ENCODE measurements at regions not wholly inside any gene's neighbourhood (a gene's known extent, or its start where the extent isn't known, plus 50 kb on each side); places are given as distances from the start of the nearest gene placed in this dataset.
"Not testable (repeated sequence)": the region's sequence is repeated elsewhere in the genome, so short reads cannot be mapped to it uniquely, and the experiment has no call there.

DNA sequence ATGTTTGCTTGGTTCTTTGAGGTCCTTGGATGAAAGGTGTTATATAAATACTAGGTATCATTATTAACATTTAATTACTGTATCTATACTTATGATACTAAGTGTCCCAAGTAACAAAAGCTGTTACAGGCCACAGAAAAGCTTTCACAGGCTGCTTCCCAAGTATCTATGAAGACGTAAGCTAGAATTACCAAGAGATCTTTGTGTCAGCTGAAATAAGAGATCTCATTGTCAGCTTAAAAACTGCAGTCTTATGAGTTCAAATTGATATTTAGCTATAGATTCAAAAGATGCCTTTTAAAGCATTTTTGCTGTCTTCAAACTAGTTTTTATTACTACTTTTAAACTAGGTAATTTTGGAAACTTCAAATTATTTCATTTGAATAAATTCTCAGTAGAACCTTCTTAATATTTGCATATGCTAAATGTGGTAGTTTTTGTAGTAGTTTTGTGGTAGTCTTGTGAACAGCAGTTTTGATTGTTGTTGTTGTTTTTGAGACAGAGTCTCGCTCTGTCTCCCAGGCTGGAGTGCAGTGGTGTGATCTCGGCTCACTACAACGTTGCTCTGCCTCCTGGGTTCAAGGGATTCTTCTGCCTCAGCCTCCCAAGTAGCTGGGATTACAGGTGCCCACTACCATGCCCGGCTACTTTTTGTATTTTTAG lies 170.0 kb upstream of the RPL34 start:
- Mint-ChIP-seq H3K27me3 (no peaks in the 10 kb centered on the region), H3K36me3 (no peaks in the 10 kb centered on the region), H3K4me3 (no peak overlapping the region), H3K27ac (no peak overlapping the region), H3K4me1 (no peaks in the 10 kb centered on the region), H3K9me3 (no peaks in the 10 kb centered on the region)
- ATAC-seq = no peak

DNA sequence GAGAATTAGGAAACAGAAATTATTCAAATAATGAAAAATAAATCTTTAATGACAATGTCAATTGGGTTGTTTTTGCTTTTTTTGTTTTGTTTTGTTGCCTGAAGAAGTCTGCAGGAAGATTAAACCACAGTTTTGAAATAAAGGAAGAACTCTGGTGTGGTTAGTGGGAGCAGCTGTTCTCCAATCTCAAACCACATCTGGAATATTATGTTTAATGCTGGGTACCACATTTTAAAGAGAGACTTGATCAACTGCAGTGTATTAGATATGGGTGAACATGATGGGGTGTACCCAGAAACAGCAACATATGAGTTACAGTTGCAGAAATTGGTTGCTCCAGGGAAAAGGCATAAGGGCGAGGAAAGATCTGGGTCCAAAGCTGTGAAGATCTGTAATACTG lies 171.2 kb upstream of the RPL34 start:
- Mint-ChIP-seq H3K36me3 (no peaks in the 10 kb centered on the region), H3K27ac (no peak overlapping the region), H3K4me1 (no peaks in the 10 kb centered on the region), H3K9me3 (no peaks in the 10 kb centered on the region), H3K27me3 (no peaks in the 10 kb centered on the region), H3K4me3 (no peak overlapping the region)
- no peak for ATAC-seq

DNA sequence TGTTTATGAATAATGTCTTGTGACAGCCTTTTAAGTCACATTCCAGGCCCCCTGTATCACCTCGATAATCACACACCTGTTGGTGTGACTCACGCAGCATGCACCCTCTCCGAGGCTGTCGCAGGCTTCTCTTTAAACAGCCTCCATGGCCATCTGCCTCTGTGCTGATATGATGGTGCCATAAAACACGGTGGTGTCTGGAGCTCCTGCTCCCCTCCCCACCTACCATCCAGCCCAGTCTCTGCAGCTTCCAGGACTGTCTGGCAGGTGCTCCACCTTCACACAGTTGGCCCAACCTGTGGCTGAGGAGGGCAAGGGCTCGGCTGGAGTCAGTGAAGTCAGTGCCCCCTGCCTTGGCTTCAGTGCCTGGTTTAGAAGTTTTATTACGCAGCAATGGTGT lies 173.8 kb upstream of the RPL34 start:
- H3K4me1 Mint-ChIP-seq = no peaks in the 10 kb centered on the region
- H3K9me3 Mint-ChIP-seq = no peaks in the 10 kb centered on the region
- H3K27ac Mint-ChIP-seq = no peak overlapping the region
- peak; percentile 45 for ATAC-seq
- no peak overlapping the region for H3K4me3 Mint-ChIP-seq
- no peaks in the 10 kb centered on the region for H3K36me3 Mint-ChIP-seq
- no peaks in the 10 kb centered on the region for H3K27me3 Mint-ChIP-seq

DNA sequence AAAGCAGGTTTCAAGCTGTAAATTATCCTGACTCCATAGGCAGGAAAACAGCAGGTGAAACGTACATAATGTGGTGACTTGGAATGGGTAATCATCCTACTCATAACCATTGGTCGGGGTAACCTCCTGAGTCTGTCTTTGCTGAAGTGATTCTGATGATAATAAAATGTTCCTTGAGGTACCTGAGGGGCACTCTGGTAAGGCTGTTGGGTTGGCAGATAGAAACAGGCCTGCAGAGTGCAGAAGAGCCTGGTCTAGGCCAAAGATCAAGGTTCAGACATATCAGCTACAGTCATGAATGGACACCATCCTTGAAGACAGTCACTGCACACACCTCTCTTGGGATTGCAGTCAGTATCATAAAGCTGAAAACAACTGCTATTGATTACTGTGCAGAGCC lies 174.7 kb upstream of the RPL34 start:
- Mint-ChIP-seq H3K9me3 (no peaks in the 10 kb centered on the region), H3K4me1 (no peaks in the 10 kb centered on the region), H3K4me3 (no peak overlapping the region), H3K27me3 (no peaks in the 10 kb centered on the region), H3K36me3 (no peaks in the 10 kb centered on the region), H3K27ac (no peak overlapping the region)
- ATAC-seq = no peak

DNA sequence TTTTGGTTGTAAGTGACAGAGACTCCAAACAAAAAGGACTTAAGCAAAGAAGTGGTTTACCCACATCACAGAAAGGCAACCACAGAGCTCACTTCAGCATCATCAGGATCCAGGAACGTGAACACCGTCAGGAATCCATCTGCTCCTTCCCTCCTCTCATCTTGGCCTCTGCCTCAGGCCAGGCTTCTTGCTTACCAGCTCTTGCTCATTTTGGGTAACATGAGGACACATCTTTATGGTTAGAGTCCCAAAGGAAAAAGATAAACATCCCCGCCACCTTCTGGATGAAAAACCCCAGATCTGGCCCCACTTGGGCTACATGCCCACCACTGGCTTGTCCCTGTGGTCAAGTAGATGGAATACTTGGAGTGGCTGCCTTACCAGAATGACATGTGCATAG lies 176.8 kb upstream of the RPL34 start:
- Mint-ChIP-seq H3K36me3 (no peaks in the 10 kb centered on the region), H3K27ac (no peak overlapping the region), H3K4me3 (no peak overlapping the region), H3K9me3 (peaks cover 1% of the 10 kb centered on the region), H3K4me1 (no peaks in the 10 kb centered on the region), H3K27me3 (no peaks in the 10 kb centered on the region)
- no peak for ATAC-seq

DNA sequence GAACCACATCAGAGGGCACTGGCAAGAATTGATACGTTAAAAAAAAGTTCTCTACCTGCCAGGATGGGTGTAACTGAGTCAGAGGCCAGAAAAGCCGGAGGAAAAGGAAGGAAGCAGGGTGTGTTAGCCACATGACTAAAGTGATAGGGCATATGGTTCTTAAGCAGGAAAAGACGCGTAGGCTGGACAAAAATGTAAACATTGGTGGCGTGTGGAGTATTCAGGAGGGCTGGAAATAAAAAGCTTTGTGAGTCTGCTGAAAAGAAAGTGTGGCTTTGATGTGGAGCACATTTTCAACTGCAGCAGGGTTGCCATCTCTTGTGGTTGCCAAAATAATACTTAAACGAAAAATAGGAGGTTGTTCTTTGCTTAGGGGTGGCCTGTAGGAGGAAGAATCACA lies 186.5 kb upstream of the RPL34 start:
- peaks cover 10% of the 10 kb centered on the region for H3K9me3 Mint-ChIP-seq
- no peaks in the 10 kb centered on the region for H3K27me3 Mint-ChIP-seq
- no peak overlapping the region for H3K4me3 Mint-ChIP-seq
- no peaks in the 10 kb centered on the region for H3K4me1 Mint-ChIP-seq
- no peaks in the 10 kb centered on the region for H3K36me3 Mint-ChIP-seq
- no peak for ATAC-seq
- no peak overlapping the region for H3K27ac Mint-ChIP-seq

DNA sequence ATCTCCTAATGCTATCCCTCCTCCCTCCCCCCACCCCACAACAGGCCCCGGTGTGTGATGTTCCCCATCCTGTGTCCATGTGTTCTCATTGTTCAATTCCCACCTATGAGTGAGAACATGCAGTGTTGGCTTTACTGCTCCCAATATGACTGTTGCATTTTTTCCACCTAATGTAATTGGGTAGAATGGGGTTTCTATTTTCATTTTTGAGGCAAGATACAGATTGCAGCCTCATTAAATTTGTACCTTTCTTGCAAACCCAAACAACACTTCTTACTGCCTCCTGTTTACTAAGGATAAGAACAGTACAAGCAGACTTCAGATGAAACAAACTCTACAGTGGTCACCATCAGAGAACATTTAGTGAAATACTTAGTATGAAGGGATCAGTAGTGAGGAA lies 187.0 kb upstream of the RPL34 start:
- H3K27ac Mint-ChIP-seq, H3K27me3 Mint-ChIP-seq, H3K4me1 Mint-ChIP-seq, H3K9me3 Mint-ChIP-seq, H3K4me3 Mint-ChIP-seq, ATAC-seq, H3K36me3 Mint-ChIP-seq: not testable (repeated sequence)

DNA sequence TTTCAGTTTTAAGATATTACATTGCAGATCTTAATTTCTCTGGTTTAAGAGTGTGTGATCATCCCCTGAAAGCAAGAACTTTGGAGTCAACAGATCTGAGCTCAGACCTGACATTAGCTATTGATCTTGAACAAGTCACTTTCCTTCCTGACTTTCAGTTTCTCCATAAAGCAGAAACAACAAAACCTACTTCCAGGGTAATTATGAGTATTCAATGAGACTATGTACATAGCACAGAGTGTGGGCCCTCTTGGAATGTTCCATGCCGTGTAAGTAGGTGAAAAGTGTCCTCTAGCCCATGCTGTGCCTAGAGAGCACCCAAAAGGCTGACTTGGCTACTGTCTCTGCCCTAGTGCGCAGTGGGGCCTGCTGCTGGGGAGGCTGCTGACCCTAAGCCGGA lies 188.0 kb upstream of the RPL34 start:
- peaks cover 5% of the 10 kb centered on the region for H3K9me3 Mint-ChIP-seq
- no peaks in the 10 kb centered on the region for H3K27me3 Mint-ChIP-seq
- no peaks in the 10 kb centered on the region for H3K36me3 Mint-ChIP-seq
- no peak for ATAC-seq
- no peaks in the 10 kb centered on the region for H3K4me1 Mint-ChIP-seq
- no peak overlapping the region for H3K27ac Mint-ChIP-seq
- no peak overlapping the region for H3K4me3 Mint-ChIP-seq

DNA sequence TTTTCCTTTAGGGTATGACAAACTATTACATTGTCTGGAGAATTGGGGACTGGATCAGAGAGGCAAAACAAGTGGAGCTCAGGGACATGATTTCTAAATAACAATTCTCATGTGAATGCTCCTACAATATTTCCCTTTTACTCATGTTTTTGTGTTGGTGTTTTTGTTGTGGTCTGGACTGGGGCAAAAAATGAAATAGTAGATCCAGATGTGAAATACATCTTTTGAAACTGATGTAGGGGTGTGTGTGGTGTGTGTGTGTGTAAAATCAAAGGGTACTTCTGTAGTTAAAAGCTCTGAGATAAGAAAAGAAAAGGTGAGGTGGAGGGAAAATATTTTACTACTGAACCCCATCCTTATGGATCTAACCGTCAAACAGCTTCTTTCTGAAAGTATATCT lies 188.4 kb upstream of the RPL34 start:
- Mint-ChIP-seq H3K27me3 (no peaks in the 10 kb centered on the region), H3K4me1 (no peaks in the 10 kb centered on the region), H3K4me3 (no peak overlapping the region), H3K9me3 (peaks cover 2% of the 10 kb centered on the region), H3K36me3 (no peaks in the 10 kb centered on the region), H3K27ac (no peak overlapping the region)
- ATAC-seq = no peak

DNA sequence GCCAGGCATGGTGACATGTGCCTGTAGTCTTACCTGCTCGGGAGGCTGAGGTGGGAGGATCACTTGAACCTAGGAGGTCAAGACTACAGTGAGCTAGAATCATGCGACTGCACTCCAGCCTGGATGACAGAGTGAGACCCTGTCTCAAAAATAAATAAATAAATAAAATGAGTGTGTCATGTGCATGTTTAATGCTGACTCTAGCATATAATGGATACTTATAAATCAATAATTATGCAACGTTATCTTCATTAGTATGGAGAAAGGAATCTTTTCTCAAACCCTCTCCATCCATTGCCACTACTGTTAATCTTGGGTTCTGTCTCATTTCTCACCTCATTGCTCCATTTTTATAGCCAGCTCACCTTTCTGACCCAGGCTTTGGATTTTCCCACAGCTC lies 189.5 kb upstream of the RPL34 start:
- no peak for ATAC-seq
- Mint-ChIP-seq H3K4me3 (no peak overlapping the region), H3K27me3 (no peaks in the 10 kb centered on the region)

DNA sequence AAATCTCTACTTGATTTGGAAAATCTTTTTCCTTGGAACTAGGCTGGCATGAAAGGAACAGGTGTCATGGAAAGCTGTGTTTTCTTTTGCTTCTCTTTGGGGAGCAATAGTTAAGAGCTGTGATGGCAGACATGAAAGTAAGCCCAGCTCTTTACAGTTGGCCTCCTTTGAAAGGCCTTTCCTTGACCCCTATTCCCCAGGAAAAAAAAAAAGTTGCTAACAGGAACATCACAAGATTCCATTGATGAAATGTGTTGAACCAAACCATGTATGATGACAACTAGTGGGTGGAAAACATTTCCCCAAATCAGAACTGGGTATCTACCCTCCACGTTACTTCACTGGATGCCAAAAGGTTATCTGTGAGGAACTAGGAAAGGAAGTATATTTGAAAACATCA lies 190.7 kb upstream of the RPL34 start:
- Mint-ChIP-seq H3K36me3 (no peaks in the 10 kb centered on the region), H3K27ac (no peak overlapping the region), H3K27me3 (no peaks in the 10 kb centered on the region), H3K4me1 (no peaks in the 10 kb centered on the region), H3K9me3 (peaks cover 2% of the 10 kb centered on the region), H3K4me3 (no peak overlapping the region)
- no peak for ATAC-seq

More for the DNA sequence above, 189.5 kb upstream of the RPL34 start:
- Mint-ChIP-seq H3K9me3 (peaks cover 2% of the 10 kb centered on the region), H3K36me3 (no peaks in the 10 kb centered on the region), H3K4me1 (no peaks in the 10 kb centered on the region), H3K27ac (no peak overlapping the region)

DNA sequence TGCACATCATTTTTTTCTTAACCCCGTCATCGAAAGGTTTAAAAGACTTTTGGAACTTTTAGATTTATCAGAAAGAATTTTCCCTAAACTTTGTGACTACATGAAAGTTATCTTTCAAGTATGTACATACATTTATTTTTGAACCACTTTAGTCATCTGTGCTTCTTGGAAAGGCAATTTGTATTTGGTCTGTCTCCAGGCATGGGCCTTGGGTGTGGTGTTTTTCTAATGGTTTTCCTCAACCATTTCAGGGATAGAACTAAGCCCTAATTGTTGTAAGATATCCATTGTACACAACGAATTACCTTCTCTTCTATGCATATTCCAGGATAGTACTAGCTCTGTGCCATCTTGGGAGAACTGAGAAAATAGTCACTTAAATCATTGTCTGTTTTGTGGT lies 191.5 kb upstream of the RPL34 start:
- Mint-ChIP-seq H3K27me3 (no peaks in the 10 kb centered on the region), H3K36me3 (no peaks in the 10 kb centered on the region), H3K4me3 (no peak overlapping the region), H3K4me1 (no peaks in the 10 kb centered on the region), H3K27ac (no peak overlapping the region), H3K9me3 (peaks cover 2% of the 10 kb centered on the region)
- no peak for ATAC-seq

DNA sequence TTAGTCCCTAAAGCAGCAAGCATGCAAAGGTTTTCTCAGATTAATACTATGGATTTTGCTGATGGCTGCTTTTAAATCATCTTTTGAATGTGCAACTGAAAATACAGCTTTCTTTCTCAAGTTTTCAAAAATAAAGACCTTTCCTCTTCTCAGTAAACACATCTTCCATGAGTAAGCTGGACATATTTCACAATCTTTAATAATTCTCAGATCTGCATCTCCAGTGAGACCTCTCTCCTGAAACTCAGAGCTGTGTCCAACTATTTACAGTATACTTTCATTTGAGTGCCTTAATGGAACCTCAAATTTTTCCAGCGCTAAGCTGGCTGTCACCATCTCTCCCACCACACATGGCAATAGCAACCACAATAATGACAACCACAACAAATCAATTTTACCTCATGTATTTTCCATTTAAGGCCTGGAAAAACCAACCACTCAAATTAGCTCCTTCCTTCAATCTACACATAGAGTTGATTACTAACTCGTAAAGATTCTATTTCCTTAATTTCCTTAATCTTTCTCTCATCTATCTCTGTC lies 192.4 kb upstream of the RPL34 start:
- ATAC-seq = no peak
- peaks cover 5% of the 10 kb centered on the region for H3K9me3 Mint-ChIP-seq
- no peaks in the 10 kb centered on the region for H3K36me3 Mint-ChIP-seq
- no peaks in the 10 kb centered on the region for H3K27me3 Mint-ChIP-seq
- no peaks in the 10 kb centered on the region for H3K4me1 Mint-ChIP-seq
- H3K27ac Mint-ChIP-seq = no peak overlapping the region
- H3K4me3 Mint-ChIP-seq = no peak overlapping the region

DNA sequence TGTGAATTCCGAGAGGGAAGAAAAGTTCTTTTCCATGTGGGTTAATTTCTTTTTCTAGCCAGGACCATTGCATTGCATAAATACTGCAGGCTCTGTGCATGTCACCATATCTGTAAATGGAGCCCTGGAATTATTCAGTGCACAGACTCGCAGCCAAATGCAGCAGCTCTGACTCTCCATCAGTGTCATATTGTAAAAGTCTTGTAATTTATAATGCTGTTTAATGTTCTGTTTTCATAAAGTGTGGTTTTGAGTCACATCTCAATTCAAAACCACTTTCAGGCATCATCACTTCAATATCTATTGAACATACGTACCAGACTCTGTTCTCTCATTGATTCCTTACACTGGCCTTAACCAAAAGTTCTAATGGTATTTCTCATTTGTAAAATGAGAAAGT lies 193.9 kb upstream of the RPL34 start:
- H3K36me3 Mint-ChIP-seq = no peaks in the 10 kb centered on the region
- no peak overlapping the region for H3K4me3 Mint-ChIP-seq
- H3K27ac Mint-ChIP-seq = no peak overlapping the region
- H3K9me3 Mint-ChIP-seq = peaks cover 9% of the 10 kb centered on the region
- no peaks in the 10 kb centered on the region for H3K4me1 Mint-ChIP-seq
- H3K27me3 Mint-ChIP-seq = no peaks in the 10 kb centered on the region
- ATAC-seq = no peak

DNA sequence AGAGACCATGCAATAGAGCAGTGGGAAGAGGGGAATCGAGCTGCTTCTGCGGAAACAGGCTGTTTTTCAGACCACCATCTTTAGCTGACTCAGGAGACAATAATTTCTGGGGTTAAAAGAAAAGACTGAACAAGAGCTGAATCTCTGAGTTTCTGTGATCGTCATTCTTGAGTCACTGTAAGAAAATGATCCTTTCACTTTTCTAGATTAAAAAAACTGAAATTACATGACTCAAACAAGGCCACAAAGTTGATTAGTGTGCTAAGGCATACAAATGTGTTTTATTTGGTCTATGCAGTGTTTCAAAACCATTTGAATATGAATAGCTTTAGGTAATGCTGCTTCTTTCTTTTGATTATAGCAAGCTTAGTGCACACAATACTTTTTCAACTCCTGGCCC lies 194.4 kb upstream of the RPL34 start:
- H3K27ac Mint-ChIP-seq = no peak overlapping the region
- peaks cover 9% of the 10 kb centered on the region for H3K9me3 Mint-ChIP-seq
- H3K27me3 Mint-ChIP-seq = no peaks in the 10 kb centered on the region

DNA sequence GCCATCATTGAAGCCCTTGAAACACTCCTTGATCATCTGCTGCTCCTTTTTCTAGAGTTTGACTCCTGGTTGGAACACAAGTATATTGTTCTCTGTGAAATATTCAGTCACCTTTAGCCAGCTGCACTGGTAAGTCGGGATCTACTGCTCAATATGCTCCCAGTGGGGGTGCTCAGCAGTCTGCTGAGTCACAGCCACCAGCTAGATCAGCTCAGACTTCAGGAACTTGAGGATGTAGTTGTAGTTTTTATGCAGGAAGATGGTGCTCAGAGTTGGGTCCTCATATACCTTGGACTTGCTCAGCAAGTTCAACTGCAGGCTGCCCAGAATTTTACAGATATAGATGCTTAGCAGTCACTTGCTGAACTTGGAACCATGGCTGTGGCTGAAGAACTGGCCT lies 202.5 kb upstream of the RPL34 start:
- ATAC-seq = no peak
- H3K9me3 Mint-ChIP-seq = peaks cover 10% of the 10 kb centered on the region
- peaks cover 9% of the 10 kb centered on the region for H3K27me3 Mint-ChIP-seq
- no peak overlapping the region for H3K27ac Mint-ChIP-seq
- no peak overlapping the region for H3K4me3 Mint-ChIP-seq
- no peaks in the 10 kb centered on the region for H3K4me1 Mint-ChIP-seq
- H3K36me3 Mint-ChIP-seq = no peaks in the 10 kb centered on the region

More for the DNA sequence above, 194.4 kb upstream of the RPL34 start:
- Mint-ChIP-seq H3K4me1 (no peaks in the 10 kb centered on the region), H3K4me3 (no peak overlapping the region), H3K36me3 (no peaks in the 10 kb centered on the region)
- no peak for ATAC-seq

DNA sequence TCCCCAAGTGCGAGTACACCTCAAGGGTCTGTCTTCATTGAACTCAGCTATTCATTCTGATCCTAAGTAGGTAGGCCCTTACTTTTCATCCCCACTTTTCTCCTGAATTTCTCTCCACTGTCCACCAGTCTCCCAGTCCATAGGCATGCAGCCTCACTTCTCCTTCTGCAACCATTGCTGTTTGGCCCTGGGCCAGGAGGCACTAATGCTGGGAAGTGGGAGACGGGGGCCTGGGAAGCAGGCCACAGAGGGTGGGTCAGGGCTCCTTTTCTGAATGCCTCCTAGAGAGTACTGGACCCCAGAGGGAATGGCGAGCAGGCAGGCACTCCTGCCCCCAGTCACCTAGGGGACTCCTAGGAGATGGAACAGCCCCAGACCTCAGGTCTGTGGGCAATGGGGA lies 203.5 kb upstream of the RPL34 start:
- H3K4me3 Mint-ChIP-seq = no peak overlapping the region
- no peak overlapping the region for H3K27ac Mint-ChIP-seq
- no peaks in the 10 kb centered on the region for H3K4me1 Mint-ChIP-seq
- no peak for ATAC-seq
- H3K27me3 Mint-ChIP-seq = peaks cover 9% of the 10 kb centered on the region
- no peaks in the 10 kb centered on the region for H3K36me3 Mint-ChIP-seq
- H3K9me3 Mint-ChIP-seq = peaks cover 6% of the 10 kb centered on the region

All from stimulated activated memory B cell treated with anti-CD40 and anti-IgM and Interleukin-4, amounts not matched to agents 10 μg/mL and 1 μg/mL and 100 μg/mL, for 72 hours (primary cell).